RCC 7860 (cell line): ENCODE measurements at regions not wholly inside any gene's neighbourhood (a gene's known extent, or its start where the extent isn't known, plus 50 kb on each side); places are given as distances from the start of the nearest gene placed in this dataset.
"Not testable (repeated sequence)": the region's sequence is repeated elsewhere in the genome, so short reads cannot be mapped to it uniquely, and the experiment has no call there.

ENCODE experiments used
- DNase-seq: peaks from one replicate; pipeline ENCODE4 v3.0.0-alpha.2; 2015; ENCODE audit warnings: low spot score
- FAIRE-seq: peaks from 2 replicates; lab custom pipeline; 2012; peaks lifted over from hg19 to GRCh38; lab: Jason Lieb, UNC

DNA sequence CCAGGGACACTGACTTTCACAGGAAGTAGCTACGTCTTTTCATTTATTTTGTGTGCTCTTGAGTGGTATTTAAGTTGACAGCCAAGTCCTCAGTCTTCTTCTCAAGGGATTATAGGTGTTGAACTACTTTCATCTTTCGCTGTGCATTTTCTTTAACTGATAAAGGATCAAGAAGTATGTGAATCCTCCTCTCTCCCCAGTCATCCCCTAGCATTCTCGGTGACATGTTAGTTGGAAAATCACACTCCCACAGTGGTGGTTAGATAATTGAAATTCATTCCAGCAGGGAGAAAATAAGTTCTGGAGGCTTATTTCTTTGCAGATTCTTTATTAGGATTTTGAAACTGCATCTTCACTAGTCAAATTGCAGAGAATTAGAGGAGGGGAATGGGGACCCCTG lies 569.4 kb downstream of the MEI4 start:
- FAIRE-seq, result no peak
- no peak for DNase-seq

- DNase-seq (no peak), FAIRE-seq (no peak)
These were observed 578.2 kb downstream of the MEI4 start for GRCh38 chr6:78231002-78231401.

DNA sequence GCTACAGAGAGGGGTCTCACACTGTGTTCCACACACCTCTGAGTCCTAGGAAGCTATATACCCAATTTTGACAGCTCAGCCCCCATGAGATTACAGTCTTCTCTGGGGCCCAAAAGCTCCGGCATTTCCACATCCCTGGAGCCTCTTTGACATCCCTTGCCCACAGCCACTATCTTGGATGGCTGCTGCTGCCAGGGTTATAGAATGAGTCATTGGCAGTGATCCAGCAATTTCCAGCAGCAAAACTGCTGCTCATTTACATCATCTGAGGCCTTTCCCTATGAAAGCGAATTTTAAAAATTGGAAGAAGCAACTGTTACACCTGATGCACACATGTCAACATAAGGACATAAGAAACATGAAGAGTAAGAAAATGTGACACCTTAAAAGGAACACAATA lies 590.7 kb downstream of the MEI4 start:
- DNase-seq (peak; percentile 18), FAIRE-seq (no peak)

- DNase-seq (no peak), FAIRE-seq (no peak)
These were observed 599.1 kb downstream of the MEI4 start for GRCh38 chr6:78251931-78252330.

DNA sequence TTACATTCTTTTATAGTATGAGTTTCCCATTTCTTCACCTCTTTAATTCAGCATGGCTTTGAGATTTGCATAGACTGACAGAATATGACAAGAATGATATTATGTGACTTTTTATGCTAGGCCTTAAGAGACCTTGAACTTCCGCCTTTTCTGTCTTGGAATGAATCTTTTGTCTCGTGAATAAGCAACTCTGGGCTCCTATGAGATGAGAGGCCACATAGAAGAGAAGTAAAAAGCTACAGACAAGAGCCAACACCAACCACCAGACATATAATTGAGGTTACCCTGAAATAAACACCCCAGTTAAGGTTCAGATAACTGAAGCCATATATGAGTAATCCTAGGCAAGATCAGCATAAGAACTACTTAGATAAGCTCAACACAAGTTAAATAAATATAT lies 600.8 kb downstream of the MEI4 start:
- DNase-seq, result no peak
- FAIRE-seq, result no peak

- FAIRE-seq, result no peak
These were observed 607.1 kb downstream of the MEI4 start for GRCh38 chr6:78259935-78260334.

DNA sequence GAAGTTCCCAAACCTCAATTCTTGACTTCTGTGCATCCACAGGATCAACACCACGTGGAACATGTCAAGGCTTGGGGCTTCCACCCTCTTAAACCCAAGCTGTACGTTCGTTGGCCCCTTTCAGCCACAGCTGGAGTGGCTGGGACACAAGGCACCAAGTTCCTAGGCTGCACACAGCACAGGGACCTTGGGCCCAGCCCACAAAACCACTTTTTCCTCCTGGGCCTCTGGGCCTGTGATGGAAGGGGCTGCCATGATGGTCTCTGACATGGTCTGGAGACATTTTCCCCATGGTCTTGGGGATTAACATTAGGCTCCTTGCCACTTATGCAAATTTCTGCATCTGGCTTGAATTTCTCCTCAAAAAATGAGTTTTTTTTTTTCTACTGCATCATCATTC lies 606.9 kb upstream of the IRAK1BP1 start:
- FAIRE-seq, DNase-seq: not testable (repeated sequence)

More at GRCh38 chr6:78259935-78260334, 607.1 kb downstream of the MEI4 start:
- no peak for DNase-seq

- no peak for DNase-seq
- no peak for FAIRE-seq
These were observed 598.5 kb upstream of the IRAK1BP1 start for GRCh38 chr6:78268591-78269452.

GRCh38 chr6:78300885-78301284 lies 566.5 kb upstream of the IRAK1BP1 start:
- FAIRE-seq (no peak), DNase-seq (no peak)

- FAIRE-seq (no peak), DNase-seq (no peak)
These were observed 564.9 kb upstream of the IRAK1BP1 start for GRCh38 chr6:78302411-78302810.

DNA sequence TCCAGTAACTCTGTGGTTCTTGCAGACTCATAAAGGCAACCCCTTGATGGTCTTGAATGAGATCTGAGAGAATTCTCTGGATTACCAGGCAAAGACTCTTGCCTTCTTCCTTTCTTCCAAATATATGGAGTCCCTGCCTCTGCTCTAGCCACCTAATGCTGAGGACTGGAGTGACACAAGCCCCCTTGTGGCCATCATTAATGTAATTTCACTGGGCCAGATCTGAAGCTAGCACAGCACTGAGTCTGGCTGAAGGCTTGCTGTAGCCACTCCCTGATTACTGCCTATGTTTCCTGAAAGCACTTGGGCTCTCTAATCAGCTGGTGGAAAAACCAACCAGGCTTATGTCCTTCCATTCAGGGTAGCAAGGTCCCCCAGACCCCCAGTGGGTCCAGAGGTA lies 559.3 kb upstream of the IRAK1BP1 start:
- FAIRE-seq (no peak), DNase-seq (no peak)

- DNase-seq (no peak), FAIRE-seq (no peak)
These were observed 545.1 kb upstream of the IRAK1BP1 start for GRCh38 chr6:78322068-78322845.

DNA sequence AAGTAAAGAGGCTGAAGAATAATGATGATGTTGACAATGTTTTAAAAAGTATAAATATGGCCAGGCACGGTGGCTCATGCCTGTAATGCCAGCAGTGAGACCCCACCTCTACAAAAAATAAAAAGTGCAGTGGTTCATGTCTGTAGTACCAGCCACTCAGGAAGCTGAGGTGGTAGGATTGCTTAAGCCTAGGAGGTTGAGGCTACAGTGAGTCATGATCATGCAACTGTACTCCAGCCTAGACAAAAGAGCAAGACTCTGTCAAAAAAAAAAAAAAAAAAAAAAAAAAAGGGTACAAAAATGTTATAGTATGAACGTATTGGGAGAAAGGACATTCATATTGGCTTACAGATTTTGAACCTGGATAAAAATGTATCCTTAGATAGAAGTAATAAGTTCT lies 543.1 kb upstream of the IRAK1BP1 start:
- no peak for FAIRE-seq

GRCh38 chr6:78340755-78341154 lies 526.6 kb upstream of the IRAK1BP1 start:
- FAIRE-seq (no peak), DNase-seq (no peak)

More for the DNA sequence above, 543.1 kb upstream of the IRAK1BP1 start:
- DNase-seq, result no peak

DNA sequence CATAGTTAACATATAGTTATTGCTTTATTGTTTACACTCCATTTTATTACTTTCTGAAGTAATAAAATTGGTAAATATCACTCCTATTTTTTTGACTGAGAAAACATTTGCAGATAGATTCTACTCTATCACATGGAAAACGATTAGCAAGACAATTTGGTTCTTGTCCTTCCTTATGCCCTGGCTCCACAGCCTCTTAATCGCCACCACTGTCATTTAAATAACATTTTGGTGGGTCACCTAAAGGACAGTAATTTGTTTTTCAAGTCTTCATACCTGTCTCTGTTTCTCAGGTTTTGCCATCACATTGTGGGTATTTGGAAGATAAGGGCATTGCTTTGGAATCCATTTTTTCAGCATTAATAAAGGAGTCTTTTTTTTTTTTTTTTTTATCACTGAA lies 521.5 kb upstream of the IRAK1BP1 start:
- DNase-seq, result no peak
- FAIRE-seq, result no peak

DNA sequence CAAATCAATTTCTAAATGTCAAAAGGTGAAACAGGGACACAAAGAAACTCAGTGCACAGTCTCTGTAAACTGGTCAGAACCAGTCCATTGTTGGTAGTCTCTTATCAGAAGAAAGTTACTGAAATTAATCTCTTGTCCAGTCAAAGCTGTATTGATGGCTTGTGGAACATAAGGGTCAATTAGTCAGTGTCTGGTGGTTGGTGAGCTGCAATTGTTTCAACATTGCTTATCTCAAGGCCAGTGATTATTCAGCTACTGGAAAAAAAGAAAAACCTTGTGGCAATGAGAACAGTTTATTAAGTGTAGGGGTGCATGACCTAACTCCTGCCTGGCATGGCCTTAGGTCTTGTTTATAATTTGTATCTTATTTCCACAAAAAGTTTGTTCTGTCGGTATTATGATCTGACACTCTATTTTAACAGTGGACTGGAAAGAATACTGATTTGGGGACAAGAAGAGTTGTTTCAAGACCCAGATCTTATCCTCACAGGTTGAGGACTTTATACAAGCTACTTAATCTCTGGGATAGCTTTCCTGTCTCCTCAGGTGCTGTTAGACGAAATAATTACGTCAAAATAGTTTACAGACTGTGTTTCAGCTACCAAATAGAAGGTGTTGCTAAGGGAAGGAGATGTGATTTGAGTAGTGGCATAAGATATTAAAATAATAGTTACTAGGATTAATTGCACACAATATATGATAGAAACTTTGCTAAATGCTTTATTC lies 520.0 kb upstream of the IRAK1BP1 start:
- DNase-seq (no peak), FAIRE-seq (no peak)

DNA sequence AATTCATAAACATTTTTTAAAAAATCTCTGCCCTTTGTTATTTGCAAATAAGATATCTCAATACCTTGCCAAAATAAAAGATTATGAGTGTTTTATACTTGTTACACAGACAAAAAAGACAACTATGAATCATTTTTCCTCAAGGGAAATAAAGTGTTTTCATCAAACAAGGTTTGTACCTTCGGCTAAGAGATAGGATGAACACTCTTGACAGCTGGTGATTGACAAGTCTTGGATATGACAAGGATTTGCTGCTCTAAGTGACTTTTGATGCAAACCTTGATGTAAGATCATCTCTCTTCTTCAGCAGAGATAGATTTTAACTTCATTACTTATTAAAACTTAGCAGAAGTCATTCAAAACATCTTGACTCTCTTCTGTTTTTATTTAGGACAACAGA lies 514.3 kb upstream of the IRAK1BP1 start:
- DNase-seq, result no peak
- FAIRE-seq, result no peak

- DNase-seq (no peak), FAIRE-seq (no peak)
These were observed 503.7 kb upstream of the IRAK1BP1 start for GRCh38 chr6:78363688-78364087.

- no peak for DNase-seq
- FAIRE-seq, result no peak
These were observed 501.9 kb upstream of the IRAK1BP1 start for GRCh38 chr6:78365473-78365872.

DNA sequence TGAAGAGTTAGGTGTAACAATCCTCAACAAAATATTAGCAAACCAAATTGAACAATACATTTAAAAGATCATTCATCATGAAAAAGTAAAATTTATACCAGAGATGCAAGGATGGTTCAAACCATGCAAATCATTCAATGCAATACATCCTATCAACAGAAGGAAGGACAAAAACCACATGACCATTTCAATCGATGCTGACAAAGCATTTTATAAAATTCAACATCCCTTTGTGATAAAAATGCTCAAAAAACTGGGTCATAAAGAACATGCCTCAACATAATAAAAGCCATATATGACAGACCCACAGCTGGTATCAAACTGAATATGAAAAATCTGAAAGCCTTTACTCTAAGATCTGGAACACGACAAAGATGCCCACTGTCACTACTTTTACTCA lies 490.3 kb upstream of the IRAK1BP1 start:
- DNase-seq (no peak), FAIRE-seq (no peak)

DNA sequence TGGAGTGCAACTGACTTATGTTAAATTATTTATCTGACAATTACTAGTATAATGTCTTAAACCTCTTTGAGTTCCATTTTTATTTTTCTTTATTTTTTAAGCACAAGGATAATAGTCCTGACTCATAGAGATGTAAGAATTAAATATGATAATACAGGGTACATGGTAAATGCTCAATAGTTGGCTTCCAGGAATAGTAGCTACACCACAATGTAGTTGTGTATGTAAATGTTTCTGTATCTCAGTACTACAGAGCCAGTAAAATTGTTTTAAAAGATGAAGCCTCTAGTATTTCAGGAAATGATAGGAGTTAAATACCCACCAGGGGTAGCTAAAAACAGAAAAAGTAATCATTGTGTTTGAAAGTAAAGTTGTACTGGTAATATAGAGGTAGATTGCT lies 487.4 kb upstream of the IRAK1BP1 start:
- FAIRE-seq (no peak), DNase-seq (no peak)
